SK-N-SH (cell line): ENCODE measurements at regions not wholly inside any gene's neighbourhood (a gene's known extent, or its start where the extent isn't known, plus 50 kb on each side); places are given as distances from the start of the nearest gene placed in this dataset.

ENCODE experiments used
- EP300 ChIP-seq, 2 experiments: IDR thresholded peaks; 2 replicates each; pipeline versions ENCODE4 v1.4.0 to v1.6.1; 2012; ENCODE audit warnings: borderline replicate concordance in 1 of 2, low read depth in 1 of 2, low read length in 1 of 2
- FOXM1 ChIP-seq: IDR thresholded peaks from 2 replicates; pipeline ENCODE4 v1.4.0; 2012; ENCODE audit warnings: low read depth, mild to moderate bottlenecking
- NRF1 ChIP-seq: IDR thresholded peaks from 2 replicates; pipeline ENCODE4 v1.6.1; 2012; ENCODE audit warnings: low read depth, mild to moderate bottlenecking, low read length
- POLR2AphosphoS5 ChIP-seq: IDR thresholded peaks from 2 replicates; pipeline ENCODE4 v1.6.1; 2012; ENCODE audit warnings: low read depth, low read length
- RFX5 ChIP-seq: IDR thresholded peaks from 2 replicates; pipeline ENCODE4 v1.6.1; 2012; ENCODE audit warnings: mild to moderate bottlenecking, improper control_type of control experiment, low read length
- YY1 ChIP-seq: IDR thresholded peaks from 2 replicates; pipeline ENCODE4 v1.4.0; 2012; ENCODE audit warnings: low read depth, mild to moderate bottlenecking
- TF ChIP-seq, protein P1 (sequence below): IDR thresholded peaks from 2 replicates; pipeline ENCODE4 v1.4.0; 2012; ENCODE audit warnings: low read depth
- TF ChIP-seq, protein P2 (sequence below): fragments of 200-600 bp; sonication (generic); IDR thresholded peaks from 2 replicates; pipeline ENCODE4 v1.6.1; 2017; ENCODE audit warnings: antibody characterized with exemption, mild to moderate bottlenecking, moderate library complexity

- TF ChIP-seq, protein P1, sequence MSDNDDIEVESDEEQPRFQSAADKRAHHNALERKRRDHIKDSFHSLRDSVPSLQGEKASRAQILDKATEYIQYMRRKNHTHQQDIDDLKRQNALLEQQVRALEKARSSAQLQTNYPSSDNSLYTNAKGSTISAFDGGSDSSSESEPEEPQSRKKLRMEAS: no peak
- no peak for TF ChIP-seq POLR2AphosphoS5
- TF ChIP-seq, protein P2, sequence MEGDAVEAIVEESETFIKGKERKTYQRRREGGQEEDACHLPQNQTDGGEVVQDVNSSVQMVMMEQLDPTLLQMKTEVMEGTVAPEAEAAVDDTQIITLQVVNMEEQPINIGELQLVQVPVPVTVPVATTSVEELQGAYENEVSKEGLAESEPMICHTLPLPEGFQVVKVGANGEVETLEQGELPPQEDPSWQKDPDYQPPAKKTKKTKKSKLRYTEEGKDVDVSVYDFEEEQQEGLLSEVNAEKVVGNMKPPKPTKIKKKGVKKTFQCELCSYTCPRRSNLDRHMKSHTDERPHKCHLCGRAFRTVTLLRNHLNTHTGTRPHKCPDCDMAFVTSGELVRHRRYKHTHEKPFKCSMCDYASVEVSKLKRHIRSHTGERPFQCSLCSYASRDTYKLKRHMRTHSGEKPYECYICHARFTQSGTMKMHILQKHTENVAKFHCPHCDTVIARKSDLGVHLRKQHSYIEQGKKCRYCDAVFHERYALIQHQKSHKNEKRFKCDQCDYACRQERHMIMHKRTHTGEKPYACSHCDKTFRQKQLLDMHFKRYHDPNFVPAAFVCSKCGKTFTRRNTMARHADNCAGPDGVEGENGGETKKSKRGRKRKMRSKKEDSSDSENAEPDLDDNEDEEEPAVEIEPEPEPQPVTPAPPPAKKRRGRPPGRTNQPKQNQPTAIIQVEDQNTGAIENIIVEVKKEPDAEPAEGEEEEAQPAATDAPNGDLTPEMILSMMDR: no peak
- TF ChIP-seq EP300 (IDR thresholded peaks at IDR 0.05; ENCODE audit: borderline replicate concordance in 1 of 2, low read depth in 1 of 2, low read length in 1 of 2): no peak
- no peak for TF ChIP-seq YY1
- TF ChIP-seq RFX5: no peak
- no peak for TF ChIP-seq NRF1
- TF ChIP-seq FOXM1: no peak
These were observed 178.5 kb upstream of the FMN2 start for GRCh38 chr1:239913141-239913585.
